Lower leg skin (tissue), 4 donors: ENCODE measurements at regions not wholly inside any gene's neighbourhood (a gene's known extent, or its start where the extent isn't known, plus 50 kb on each side); places are given as distances from the start of the nearest gene placed in this dataset.

ENCODE experiments used
- DNase-seq, 2 donors: peaks; one replicate each; pipeline ENCODE4 v3.0.0-alpha.2; 2019; ENCODE audit warnings: low spot score in 2 of 2
- H3K4me3 ChIP-seq: fragments of 200-600 bp; sonication (generic); 2 replicates; pipeline ENCODE4 v1.5.1; 2017; ENCODE audit warnings: mild to moderate bottlenecking, low read depth; ENCODE audit not compliant: poor library complexity, severe bottlenecking
- CTCF ChIP-seq, 3 donors: fragments of 450-650 bp; IDR thresholded peaks; one replicate each; pipeline ENCODE4 v1.5.1; 2016; ENCODE audit warnings: antibody characterized with exemption in 3 of 3, mild to moderate bottlenecking in 3 of 3, moderate library complexity in 2 of 3
- POLR2A ChIP-seq, 2 donors: fragments of 450-650 bp; IDR thresholded peaks; one replicate each; pipeline ENCODE4 v1.6.1; 2016 to 2017; ENCODE audit warnings: antibody characterized with exemption in 2 of 2, mild to moderate bottlenecking in 1 of 2, moderate library complexity in 1 of 2
- WGBS, 2 donors: methylation state at CpG; one replicate each; pipeline ENCODE4 v1.1.5; 2018; 5-methylcytosine and 5-hydroxymethylcytosine counted together
- intact Hi-C: fragments of 100-400 bp; cut with DNase I; formaldehyde crosslinking; loops from one replicate; pipeline ENCODE4 v1.15.0; 2023; ENCODE audit warnings: low total_unique reads

GRCh38 chr18:987325-988186 is 82.9 kb downstream of the ADCYAP1 start:
- TF ChIP-seq POLR2A (IDR thresholded peaks at IDR 0.05) (no peak), CTCF (IDR thresholded peaks at IDR 0.05) (no peak)
- no peak for DNase-seq
- H3K4me3 ChIP-seq, result no peak overlapping the region
- 62 to 63% methylated on average over 6 of the region's 6 CpGs for WGBS, 2 donors
- intact Hi-C loops, result no loop called here

- H3K4me3 ChIP-seq, result no peak overlapping the region
- TF ChIP-seq CTCF (IDR thresholded peaks at IDR 0.05) (no peak), POLR2A (IDR thresholded peaks at IDR 0.05) (no peak)
- intact Hi-C loops, result no loop called here
- no peak for DNase-seq
- 70 to 80% methylated on average over 2 of the region's 2 CpGs for WGBS, 2 donors
Observed at GRCh38 chr18:989425-989824, 84.8 kb downstream of the ADCYAP1 start.

GRCh38 chr18:990197-990596 is 85.5 kb downstream of the ADCYAP1 start:
- WGBS, 2 donors, result 91 to 92% methylated on average over 2 of the region's 2 CpGs
- H3K4me3 ChIP-seq, result no peak overlapping the region
- intact Hi-C loops, result no loop called here
- TF ChIP-seq POLR2A (IDR thresholded peaks at IDR 0.05), result no peak
- TF ChIP-seq CTCF (IDR thresholded peaks at IDR 0.05), result no peak
- no peak for DNase-seq

- no peak for TF ChIP-seq CTCF (IDR thresholded peaks at IDR 0.05)
- no peak for TF ChIP-seq POLR2A (IDR thresholded peaks at IDR 0.05)
- no peak overlapping the region for H3K4me3 ChIP-seq
- DNase-seq, result no peak
- 71 to 75% methylated on average over 2 of the region's 2 CpGs for WGBS, 2 donors
- intact Hi-C loops, result no loop called here
Observed at GRCh38 chr18:991441-991840, 86.8 kb downstream of the ADCYAP1 start.

- WGBS, 2 donors, result 84 to 91% methylated on average over 3 of the region's 3 CpGs
- no peak for DNase-seq
- intact Hi-C loops, result no loop called here
- TF ChIP-seq CTCF (IDR thresholded peaks at IDR 0.05) (no peak), POLR2A (IDR thresholded peaks at IDR 0.05) (no peak)
- no peak overlapping the region for H3K4me3 ChIP-seq
Observed at GRCh38 chr18:993560-993959, 88.9 kb downstream of the ADCYAP1 start.

DNA sequence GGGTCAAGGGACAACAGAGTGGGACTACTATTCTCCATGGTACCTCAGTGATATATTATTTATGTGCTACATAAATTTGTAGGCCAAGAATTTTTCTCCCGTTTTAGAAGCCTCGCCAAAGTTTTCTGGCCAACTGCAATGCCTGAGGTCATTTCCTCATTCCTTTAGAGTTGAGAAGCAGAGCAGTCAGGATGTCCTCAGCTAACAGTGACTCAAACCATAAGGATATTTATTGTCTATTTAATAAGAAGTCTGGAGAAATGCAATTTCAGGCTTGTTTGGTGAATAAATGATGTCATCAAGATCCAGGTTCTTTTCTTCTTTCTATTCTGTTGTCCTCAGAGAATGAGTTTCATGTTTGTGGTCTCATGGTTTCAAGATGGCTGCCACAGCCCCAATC is 91.0 kb downstream of the ADCYAP1 start:
- 40 to 44% methylated on average over 2 of the region's 2 CpGs for WGBS, 2 donors
- DNase-seq, result no peak
- H3K4me3 ChIP-seq, result no peak overlapping the region
- intact Hi-C loops, result no loop called here
- TF ChIP-seq CTCF (IDR thresholded peaks at IDR 0.05) (no peak), POLR2A (IDR thresholded peaks at IDR 0.05) (no peak)
